Heart left ventricle (tissue), 16 donors: ENCODE measurements at regions not wholly inside any gene's neighbourhood (a gene's known extent, or its start where the extent isn't known, plus 50 kb on each side); places are given as distances from the start of the nearest gene placed in this dataset.

Experiments used
- ATAC-seq, 4 donors: fragments of 200-7000 bp; cut with Tn5 transposase; one replicate each; pipeline ENCODE4 v1.9.1; 2020 to 2022; ENCODE audit warnings: moderate library complexity in 4 of 4, mild to moderate bottlenecking in 3 of 4, moderate number of reproducible peaks in 1 of 4
- DNase-seq, 5 donors: peaks; one replicate each; pipeline ENCODE4 v3.0.0-alpha.2; 2020
- H3K27ac ChIP-seq, 12 donors: fragments of 200-600 bp; sonication (generic) in 4 of 12; one replicate each; pipeline versions ENCODE4 v1.5.0 to v1.8.0; 2016 to 2022; ENCODE audit warnings: mild to moderate bottlenecking in 2 of 12
- H3K27me3 ChIP-seq, 9 donors: fragments of 200-600 bp; sonication (generic) in 2 of 9; one replicate each; pipeline versions ENCODE4 v1.5.1 to v1.8.0; 2016 to 2022; ENCODE audit warnings: mild to moderate bottlenecking in 3 of 9
- H3K36me3 ChIP-seq, 9 donors: fragments of 200-600 bp; sonication (generic) in 2 of 9; one replicate each; pipeline versions ENCODE4 v1.5.0 to v1.8.0; 2018 to 2022; ENCODE audit warnings: mild to moderate bottlenecking in 2 of 9
- H3K4me1 ChIP-seq, 12 donors: fragments of 200-600 bp; sonication (generic) in 4 of 12; one replicate each; pipeline versions ENCODE4 v1.5.0 to v1.8.0; 2016 to 2022; ENCODE audit warnings: mild to moderate bottlenecking in 3 of 12
- H3K4me3 ChIP-seq, 12 donors: fragments of 200-600 bp; sonication (generic) in 4 of 12; one replicate each; pipeline versions ENCODE4 v1.5.0 to v1.8.0; 2017 to 2022; ENCODE audit warnings: mild to moderate bottlenecking in 9 of 12, moderate library complexity in 4 of 12
- H3K9me3 ChIP-seq, 12 donors: fragments of 200-600 bp; sonication (generic) in 4 of 12; one replicate each; pipeline versions ENCODE4 v1.5.0 to v1.8.0; 2016 to 2022; ENCODE audit warnings: mild to moderate bottlenecking in 1 of 12
- CTCF ChIP-seq, 12 donors: fragments of 200-600 bp; sonication (generic) in 4 of 12; IDR thresholded peaks; one replicate each; pipeline versions ENCODE4 v1.5.0 to v1.8.0; 2018 to 2022; ENCODE audit warnings: antibody characterized with exemption in 12 of 12, mild to moderate bottlenecking in 5 of 12
- POLR2A ChIP-seq, 2 donors: fragments of 450-650 bp; IDR thresholded peaks; one replicate each; pipeline ENCODE4 v1.6.1; 2017; ENCODE audit warnings: antibody characterized with exemption in 2 of 2, mild to moderate bottlenecking in 2 of 2, moderate library complexity in 2 of 2
- WGBS, 4 donors: extraction: QIAGEN DNeasy Blood & Tissue Kit in 2 of 4; methylation state at CpG; one replicate each; pipeline versions ENCODE4 v1.1.5 to v1.1.7; 2013 to 2018; 5-methylcytosine and 5-hydroxymethylcytosine counted together
- intact Hi-C, 10 donors: fragments of 100-400 bp; cut with DNase I; formaldehyde crosslinking; loops; one replicate each; pipeline versions ENCODE4 v1.11.1 to v1.14.2; 2022
- donor health status: ischemic (EF 13 %, LVEDD 7.1; RV severe dilation, severe dysfunction).
- donor health status: healthy with polysubstance abuse.
- donor health status: DM: no; HTN: yes; CAD: no.
- donor health status: DM: no; HTN: no; CAD: no.
- donor health status: ischemic (EF 25% LVEDD 6.9; RV normal size, moderate dysfunction).
- donor health status: ischemic (EF 25% LVEDD 5.7; RV mildly dilated, moderate dysfunction).
- donor health status: healthy.
- donor health status: DM: yes; HTN: yes; CAD: no.
- donor health status: ischemic (EF 35%, LVEDD 5.7; RV mildly dilated, moderate dysfunction).
- donor health status: nonischemic (EF 11% LVEDD 7.7; RV severe dilation, severe dysfunction).
- donor health status: DM: yes; HTN: yes; CAD: no.
- donor health status: PGD.
- donor health status: ischemic (EF 29% LVEDD 5.4; RV normal size, mild dysfunction).
- donor health status: nonischemic (EF 23%, LVEDD 6.1; RV moderate dilation, normal function).

- Histone ChIP-seq H3K9me3 (peaks cover 0 to 8% (median 0%) of the 10 kb centered on the region in 12 donors), H3K36me3 (no peaks in the 10 kb centered on the region), H3K27ac (no peak overlapping the region), H3K4me3 (no peak overlapping the region), H3K4me1 (no peaks in the 10 kb centered on the region), H3K27me3 (no peaks in the 10 kb centered on the region)
- DNase-seq (no peak), ATAC-seq (no peak)
- no peak for TF ChIP-seq CTCF (IDR thresholded peaks at IDR 0.05)
- TF ChIP-seq POLR2A (IDR thresholded peaks at IDR 0.05): no peak
- WGBS, 4 donors: 35 to 53% (median 44%) methylated on average over 1 of the region's 1 CpG
- intact Hi-C loops: no loop called here
Measured at GRCh38 chr12:78269620-78270019, 438.9 kb downstream of the NAV3 start.

GRCh38 chr12:78271546-78271945 lies 440.9 kb downstream of the NAV3 start:
- no peak overlapping the region for H3K4me3 ChIP-seq
- 97 to 99% (median 97%) methylated on average over 3 of the region's 3 CpGs for WGBS, 4 donors
- no peaks in the 10 kb centered on the region for H3K4me1 ChIP-seq
- no peaks in the 10 kb centered on the region for H3K36me3 ChIP-seq
- intact Hi-C loops: no loop called here
- ATAC-seq (no peak), DNase-seq (no peak)
- peaks cover 0 to 8% (median 0%) of the 10 kb centered on the region in 12 donors for H3K9me3 ChIP-seq
- TF ChIP-seq POLR2A (IDR thresholded peaks at IDR 0.05): no peak
- TF ChIP-seq CTCF (IDR thresholded peaks at IDR 0.05): no peak
- H3K27ac ChIP-seq: no peak overlapping the region
- H3K27me3 ChIP-seq: no peaks in the 10 kb centered on the region

GRCh38 chr12:78275886-78276285 lies 445.2 kb downstream of the NAV3 start:
- Histone ChIP-seq H3K36me3 (no peaks in the 10 kb centered on the region), H3K27me3 (no peaks in the 10 kb centered on the region), H3K9me3 (peaks cover 0 to 8% (median 0%) of the 10 kb centered on the region in 12 donors), H3K4me1 (no peaks in the 10 kb centered on the region), H3K27ac (no peak overlapping the region), H3K4me3 (no peak overlapping the region)
- DNase-seq: no peak
- TF ChIP-seq POLR2A (IDR thresholded peaks at IDR 0.05) (no peak), CTCF (IDR thresholded peaks at IDR 0.05) (no peak)
- intact Hi-C loops: loop anchor here in 1 of 10 donors (5.0 kb wide), 1 partner anchor 821 kb away; no protein-coding TSS in a partner anchor
- 51 to 80% (median 58%) methylated on average over 2 of the region's 2 CpGs for WGBS, 4 donors
- no peak for ATAC-seq

- no peak overlapping the region for H3K27ac ChIP-seq
- no peaks in the 10 kb centered on the region for H3K27me3 ChIP-seq
- no peaks in the 10 kb centered on the region for H3K4me1 ChIP-seq
- WGBS, 4 donors: 87 to 95% (median 92%) methylated on average over 2 of the region's 2 CpGs
- no peak for ATAC-seq
- H3K36me3 ChIP-seq: no peaks in the 10 kb centered on the region
- H3K4me3 ChIP-seq: no peak overlapping the region
- no peak for TF ChIP-seq POLR2A (IDR thresholded peaks at IDR 0.05)
- no peak for TF ChIP-seq CTCF (IDR thresholded peaks at IDR 0.05)
- DNase-seq: no peak
- peaks cover 0 to 5% (median 0%) of the 10 kb centered on the region in 12 donors for H3K9me3 ChIP-seq
- intact Hi-C loops: loop anchor here in 1 of 10 donors (5.0 kb wide), 1 partner anchor 819 kb away; no protein-coding TSS in a partner anchor
Measured at GRCh38 chr12:78278706-78279190, 448.1 kb downstream of the NAV3 start.
